SK-N-MC (cell line): ENCODE measurements at regions not wholly inside any gene's neighbourhood (a gene's known extent, or its start where the extent isn't known, plus 50 kb on each side); places are given as distances from the start of the nearest gene placed in this dataset.

Source experiments
- EZH2 ChIP-seq: fragments of 200-600 bp; sonication (generic); IDR thresholded peaks from one replicate; pipeline ENCODE4 v1.6.1; 2017; ENCODE audit warnings: antibody characterized with exemption
- POLR2AphosphoS5 ChIP-seq: IDR thresholded peaks from 2 replicates; pipeline ENCODE4 v1.6.1; 2012; ENCODE audit warnings: mild to moderate bottlenecking, low read depth, low read length, borderline replicate concordance

- TF ChIP-seq POLR2AphosphoS5 (no peak), EZH2 (no peak)
Observed at GRCh38 chr2:51921076-51921475, 889.1 kb upstream of the NRXN1 start.
